Panc1 (cell line): ENCODE measurements at regions not wholly inside any gene's neighbourhood (a gene's known extent, or its start where the extent isn't known, plus 50 kb on each side); places are given as distances from the start of the nearest gene placed in this dataset.

Experiments
- CTCF ChIP-seq: fragments of 450-650 bp; IDR thresholded peaks from 2 replicates; pipeline ENCODE4 v1.5.1; 2017; ENCODE audit warnings: mild to moderate bottlenecking
- POLR2AphosphoS5 ChIP-seq: IDR thresholded peaks from 2 replicates; pipeline ENCODE4 v1.6.1; 2012; ENCODE audit warnings: mild to moderate bottlenecking, low read depth, low read length, moderate library complexity

GRCh38 chr5:115419846-115420585 is 123.6 kb upstream of the CCDC112 start:
- no peak for TF ChIP-seq CTCF
- TF ChIP-seq POLR2AphosphoS5 = no peak
